SK-N-SH treated with all-trans-retinoic acid at 6 μM for 48 hours (cell line): ENCODE measurements at regions not wholly inside any gene's neighbourhood (a gene's known extent, or its start where the extent isn't known, plus 50 kb on each side); places are given as distances from the start of the nearest gene placed in this dataset.

ENCODE experiments used
- ATAC-seq: fragments of 200-7000 bp; cut with Tn5 transposase; 3 replicates; pipeline ENCODE4 v1.9.1; 2020; ENCODE audit warnings: mild to moderate bottlenecking, moderate library complexity
- ARNTL ChIP-seq: fragments of 450-650 bp; formaldehyde crosslinking; IDR thresholded peaks from 2 replicates; pipeline ENCODE4 v1.5.0; 2020; ENCODE audit warnings: low read depth, mild to moderate bottlenecking, moderate library complexity, borderline replicate concordance
- BACH2 ChIP-seq: fragments of 250-450 bp; sonication (Bioruptor Pico); IDR thresholded peaks from 2 replicates; pipeline ENCODE4 v1.9.0; 2021; ENCODE audit warnings: mild to moderate bottlenecking, borderline replicate concordance
- CSDC2 ChIP-seq: fragments of 250-450 bp; sonication (Bioruptor Pico); IDR thresholded peaks from 2 replicates; pipeline ENCODE4 v1.5.0; 2020; ENCODE audit warnings: mild to moderate bottlenecking, moderate library complexity
- CSRNP3 ChIP-seq: fragments of 250-450 bp; sonication (Bioruptor Pico); IDR thresholded peaks from 2 replicates; pipeline ENCODE4 v1.5.1; 2021; ENCODE audit warnings: mild to moderate bottlenecking, moderate library complexity
- ESRRG ChIP-seq: fragments of 250-450 bp; sonication (Bioruptor Pico); IDR thresholded peaks from 2 replicates; pipeline ENCODE4 v1.6.1; 2021; ENCODE audit warnings: mild to moderate bottlenecking
- GLIS3 ChIP-seq: fragments of 250-450 bp; sonication (Bioruptor Pico); IDR thresholded peaks from 2 replicates; pipeline ENCODE4 v1.5.0; 2020; ENCODE audit warnings: mild to moderate bottlenecking, moderate library complexity
- ISL1 ChIP-seq: fragments of 250-450 bp; sonication (Bioruptor Pico); IDR thresholded peaks from 2 replicates; pipeline ENCODE4 v2.1.2; 2022; ENCODE audit warnings: mild to moderate bottlenecking, moderate library complexity
- OSR1 ChIP-seq: fragments of 250-450 bp; sonication (Bioruptor Pico); IDR thresholded peaks from 2 replicates; pipeline ENCODE4 v1.8.0; 2022; ENCODE audit warnings: moderate library complexity, mild to moderate bottlenecking, inconsistent platforms
- PPARA ChIP-seq: fragments of 250-450 bp; sonication (Bioruptor Pico); IDR thresholded peaks from 2 replicates; pipeline ENCODE4 v1.5.0; 2020; ENCODE audit warnings: mild to moderate bottlenecking, borderline replicate concordance
- RARB ChIP-seq: fragments of 250-450 bp; sonication (Bioruptor Pico); IDR thresholded peaks from 2 replicates; pipeline ENCODE4 v1.8.0; 2021; ENCODE audit warnings: mild to moderate bottlenecking, moderate library complexity
- SNAI2 ChIP-seq: fragments of 250-450 bp; sonication (Bioruptor Pico); IDR thresholded peaks from 2 replicates; pipeline ENCODE4 v1.5.0; 2020; ENCODE audit warnings: mild to moderate bottlenecking, moderate library complexity
- TCF4 ChIP-seq: fragments of 250-450 bp; sonication (Bioruptor Pico); IDR thresholded peaks from 2 replicates; pipeline ENCODE4 v1.8.0; 2021; ENCODE audit warnings: mild to moderate bottlenecking, moderate library complexity, borderline replicate concordance
- TOX ChIP-seq: fragments of 250-450 bp; sonication (Bioruptor Pico); IDR thresholded peaks from 2 replicates; pipeline ENCODE4 v1.8.0; 2021; ENCODE audit warnings: mild to moderate bottlenecking, moderate library complexity, borderline replicate concordance
- ZC3H10 ChIP-seq: fragments of 250-450 bp; sonication (Bioruptor Pico); IDR thresholded peaks from 2 replicates; pipeline ENCODE4 v1.5.1; 2021; ENCODE audit warnings: mild to moderate bottlenecking, moderate library complexity
- ZFP3 ChIP-seq: fragments of 250-450 bp; sonication (Bioruptor Pico); IDR thresholded peaks from 2 replicates; pipeline ENCODE4 v1.5.0; 2020; ENCODE audit warnings: mild to moderate bottlenecking, moderate library complexity
- ZFP30 ChIP-seq: fragments of 450-650 bp; formaldehyde crosslinking; IDR thresholded peaks from 2 replicates; pipeline ENCODE4 v1.5.0; 2022; ENCODE audit warnings: mild to moderate bottlenecking, moderate library complexity
- ZNF565 ChIP-seq: fragments of 450-650 bp; formaldehyde crosslinking; conservative IDR thresholded peaks from 2 replicates; pipeline ENCODE4 v1.5.0; 2020; ENCODE audit warnings: low read depth, mild to moderate bottlenecking, moderate library complexity
- ZNF70 ChIP-seq: fragments of 450-650 bp; formaldehyde crosslinking; IDR thresholded peaks from 2 replicates; pipeline ENCODE4 v1.5.0; 2020; ENCODE audit warnings: mild to moderate bottlenecking, moderate library complexity
- ZNF8 ChIP-seq: fragments of 450-650 bp; formaldehyde crosslinking; IDR thresholded peaks from 2 replicates; pipeline ENCODE4 v1.5.0; 2020; ENCODE audit warnings: mild to moderate bottlenecking, moderate library complexity
- TF ChIP-seq, protein P1 (sequence below): fragments of 250-450 bp; sonication (Bioruptor Pico); IDR thresholded peaks from 2 replicates; pipeline ENCODE4 v1.5.1; 2020; ENCODE audit warnings: low read depth, mild to moderate bottlenecking, moderate library complexity
- TF ChIP-seq, protein P2 (sequence below): fragments of 250-450 bp; sonication (Bioruptor Pico); IDR thresholded peaks from 2 replicates; pipeline ENCODE4 v1.8.0; 2021; ENCODE audit warnings: low read depth, mild to moderate bottlenecking, moderate library complexity, borderline replicate concordance
- TF ChIP-seq, protein P3 (sequence below): fragments of 250-450 bp; sonication (Bioruptor Pico); IDR thresholded peaks from 2 replicates; pipeline ENCODE4 v1.8.0; 2020; ENCODE audit warnings: mild to moderate bottlenecking, moderate library complexity, borderline replicate concordance
- TF ChIP-seq, protein P4 (sequence below): fragments of 250-450 bp; sonication (Bioruptor Pico); IDR thresholded peaks from 2 replicates; pipeline ENCODE4 v1.5.0; 2020; ENCODE audit warnings: mild to moderate bottlenecking, moderate library complexity

GRCh38 chr2:204066051-204066450, 129.5 kb downstream of the ICOS start (continued):
- TF ChIP-seq ESRRG (CRISPR knock-in tag) = no peak
- TF ChIP-seq ZFP3 (CRISPR knock-in tag) = no peak
- TF ChIP-seq, protein P1, sequence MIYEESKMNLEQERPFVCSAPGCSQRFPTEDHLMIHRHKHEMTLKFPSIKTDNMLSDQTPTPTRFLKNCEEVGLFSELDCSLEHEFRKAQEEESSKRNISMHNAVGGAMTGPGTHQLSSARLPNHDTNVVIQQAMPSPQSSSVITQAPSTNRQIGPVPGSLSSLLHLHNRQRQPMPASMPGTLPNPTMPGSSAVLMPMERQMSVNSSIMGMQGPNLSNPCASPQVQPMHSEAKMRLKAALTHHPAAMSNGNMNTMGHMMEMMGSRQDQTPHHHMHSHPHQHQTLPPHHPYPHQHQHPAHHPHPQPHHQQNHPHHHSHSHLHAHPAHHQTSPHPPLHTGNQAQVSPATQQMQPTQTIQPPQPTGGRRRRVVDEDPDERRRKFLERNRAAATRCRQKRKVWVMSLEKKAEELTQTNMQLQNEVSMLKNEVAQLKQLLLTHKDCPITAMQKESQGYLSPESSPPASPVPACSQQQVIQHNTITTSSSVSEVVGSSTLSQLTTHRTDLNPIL = no peak
- TF ChIP-seq RARB (CRISPR knock-in tag) = no peak
- no peak for TF ChIP-seq BACH2
- no peak for TF ChIP-seq ZC3H10
- TF ChIP-seq ZNF565 = no peak
- TF ChIP-seq TCF4 (CRISPR knock-in tag) = no peak
- no peak for TF ChIP-seq OSR1
- TF ChIP-seq, all 23 proteins: peak for 0

GRCh38 chr2:204069804-204070203, 133.2 kb downstream of the ICOS start:
- no peak for ATAC-seq
- TF ChIP-seq RARB (CRISPR knock-in tag) (no peak), CSRNP3 (CRISPR knock-in tag) (no peak), ESRRG (CRISPR knock-in tag) (no peak)
- TF ChIP-seq, protein P2, sequence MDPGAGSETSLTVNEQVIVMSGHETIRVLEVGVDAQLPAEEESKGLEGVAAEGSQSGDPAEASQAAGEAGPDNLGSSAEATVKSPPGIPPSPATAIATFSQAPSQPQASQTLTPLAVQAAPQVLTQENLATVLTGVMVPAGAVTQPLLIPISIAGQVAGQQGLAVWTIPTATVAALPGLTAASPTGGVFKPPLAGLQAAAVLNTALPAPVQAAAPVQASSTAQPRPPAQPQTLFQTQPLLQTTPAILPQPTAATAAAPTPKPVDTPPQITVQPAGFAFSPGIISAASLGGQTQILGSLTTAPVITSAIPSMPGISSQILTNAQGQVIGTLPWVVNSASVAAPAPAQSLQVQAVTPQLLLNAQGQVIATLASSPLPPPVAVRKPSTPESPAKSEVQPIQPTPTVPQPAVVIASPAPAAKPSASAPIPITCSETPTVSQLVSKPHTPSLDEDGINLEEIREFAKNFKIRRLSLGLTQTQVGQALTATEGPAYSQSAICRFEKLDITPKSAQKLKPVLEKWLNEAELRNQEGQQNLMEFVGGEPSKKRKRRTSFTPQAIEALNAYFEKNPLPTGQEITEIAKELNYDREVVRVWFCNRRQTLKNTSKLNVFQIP = no peak

- ATAC-seq = peak; percentile 65; the same call in 2 of the 3 replicates
- no peak for TF ChIP-seq CSDC2 (CRISPR knock-in tag)
- no peak for TF ChIP-seq ZNF8
- TF ChIP-seq ZFP3 (CRISPR knock-in tag) = no peak
- TF ChIP-seq ZFP30 (CRISPR knock-in tag) = no peak
- TF ChIP-seq ZNF565 = no peak
- TF ChIP-seq RARB (CRISPR knock-in tag) = no peak
- TF ChIP-seq ARNTL = no peak
- TF ChIP-seq ISL1 (CRISPR knock-in tag) = no peak
- no peak for TF ChIP-seq TCF4 (CRISPR knock-in tag)
Measured at GRCh38 chr2:204072443-204073324, 136.1 kb downstream of the ICOS start.

GRCh38 chr2:204074456-204074855, 137.9 kb downstream of the ICOS start:
- peak; percentile 85 for ATAC-seq
- TF ChIP-seq TCF4 (CRISPR knock-in tag) (peak; percentile 88), CSRNP3 (CRISPR knock-in tag) (peak; percentile 39; the same call in 1 of the 2 replicates), ZFP3 (CRISPR knock-in tag) (no peak), ARNTL (no peak), BACH2 (no peak), TOX (no peak), CSDC2 (CRISPR knock-in tag) (no peak), OSR1 (no peak), ISL1 (CRISPR knock-in tag) (peak; percentile 83), PPARA (no peak), SNAI2 (CRISPR knock-in tag) (peak; percentile 73; the same call in 1 of the 2 replicates), RARB (CRISPR knock-in tag) (no peak), ZNF70 (no peak), ESRRG (CRISPR knock-in tag) (no peak), GLIS3 (CRISPR knock-in tag) (no peak), ZC3H10 (no peak), ZFP30 (CRISPR knock-in tag) (no peak), ZNF8 (no peak)
- TF ChIP-seq, protein P3, sequence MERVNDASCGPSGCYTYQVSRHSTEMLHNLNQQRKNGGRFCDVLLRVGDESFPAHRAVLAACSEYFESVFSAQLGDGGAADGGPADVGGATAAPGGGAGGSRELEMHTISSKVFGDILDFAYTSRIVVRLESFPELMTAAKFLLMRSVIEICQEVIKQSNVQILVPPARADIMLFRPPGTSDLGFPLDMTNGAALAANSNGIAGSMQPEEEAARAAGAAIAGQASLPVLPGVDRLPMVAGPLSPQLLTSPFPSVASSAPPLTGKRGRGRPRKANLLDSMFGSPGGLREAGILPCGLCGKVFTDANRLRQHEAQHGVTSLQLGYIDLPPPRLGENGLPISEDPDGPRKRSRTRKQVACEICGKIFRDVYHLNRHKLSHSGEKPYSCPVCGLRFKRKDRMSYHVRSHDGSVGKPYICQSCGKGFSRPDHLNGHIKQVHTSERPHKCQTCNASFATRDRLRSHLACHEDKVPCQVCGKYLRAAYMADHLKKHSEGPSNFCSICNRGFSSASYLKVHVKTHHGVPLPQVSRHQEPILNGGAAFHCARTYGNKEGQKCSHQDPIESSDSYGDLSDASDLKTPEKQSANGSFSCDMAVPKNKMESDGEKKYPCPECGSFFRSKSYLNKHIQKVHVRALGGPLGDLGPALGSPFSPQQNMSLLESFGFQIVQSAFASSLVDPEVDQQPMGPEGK (CRISPR knock-in tag) = no peak
- TF ChIP-seq, protein P1 = no peak
- TF ChIP-seq, protein P4, sequence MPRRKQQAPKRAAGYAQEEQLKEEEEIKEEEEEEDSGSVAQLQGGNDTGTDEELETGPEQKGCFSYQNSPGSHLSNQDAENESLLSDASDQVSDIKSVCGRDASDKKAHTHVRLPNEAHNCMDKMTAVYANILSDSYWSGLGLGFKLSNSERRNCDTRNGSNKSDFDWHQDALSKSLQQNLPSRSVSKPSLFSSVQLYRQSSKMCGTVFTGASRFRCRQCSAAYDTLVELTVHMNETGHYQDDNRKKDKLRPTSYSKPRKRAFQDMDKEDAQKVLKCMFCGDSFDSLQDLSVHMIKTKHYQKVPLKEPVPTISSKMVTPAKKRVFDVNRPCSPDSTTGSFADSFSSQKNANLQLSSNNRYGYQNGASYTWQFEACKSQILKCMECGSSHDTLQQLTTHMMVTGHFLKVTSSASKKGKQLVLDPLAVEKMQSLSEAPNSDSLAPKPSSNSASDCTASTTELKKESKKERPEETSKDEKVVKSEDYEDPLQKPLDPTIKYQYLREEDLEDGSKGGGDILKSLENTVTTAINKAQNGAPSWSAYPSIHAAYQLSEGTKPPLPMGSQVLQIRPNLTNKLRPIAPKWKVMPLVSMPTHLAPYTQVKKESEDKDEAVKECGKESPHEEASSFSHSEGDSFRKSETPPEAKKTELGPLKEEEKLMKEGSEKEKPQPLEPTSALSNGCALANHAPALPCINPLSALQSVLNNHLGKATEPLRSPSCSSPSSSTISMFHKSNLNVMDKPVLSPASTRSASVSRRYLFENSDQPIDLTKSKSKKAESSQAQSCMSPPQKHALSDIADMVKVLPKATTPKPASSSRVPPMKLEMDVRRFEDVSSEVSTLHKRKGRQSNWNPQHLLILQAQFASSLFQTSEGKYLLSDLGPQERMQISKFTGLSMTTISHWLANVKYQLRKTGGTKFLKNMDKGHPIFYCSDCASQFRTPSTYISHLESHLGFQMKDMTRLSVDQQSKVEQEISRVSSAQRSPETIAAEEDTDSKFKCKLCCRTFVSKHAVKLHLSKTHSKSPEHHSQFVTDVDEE = peak; percentile 84
